HT-29 (cell line): ENCODE measurements at regions not wholly inside any gene's neighbourhood (a gene's known extent, or its start where the extent isn't known, plus 50 kb on each side); places are given as distances from the start of the nearest gene placed in this dataset.

Source experiments
- DNase-seq: peaks from one replicate; pipeline ENCODE4 v3.0.0-alpha.2; 2015; ENCODE audit warnings: low spot score

DNA sequence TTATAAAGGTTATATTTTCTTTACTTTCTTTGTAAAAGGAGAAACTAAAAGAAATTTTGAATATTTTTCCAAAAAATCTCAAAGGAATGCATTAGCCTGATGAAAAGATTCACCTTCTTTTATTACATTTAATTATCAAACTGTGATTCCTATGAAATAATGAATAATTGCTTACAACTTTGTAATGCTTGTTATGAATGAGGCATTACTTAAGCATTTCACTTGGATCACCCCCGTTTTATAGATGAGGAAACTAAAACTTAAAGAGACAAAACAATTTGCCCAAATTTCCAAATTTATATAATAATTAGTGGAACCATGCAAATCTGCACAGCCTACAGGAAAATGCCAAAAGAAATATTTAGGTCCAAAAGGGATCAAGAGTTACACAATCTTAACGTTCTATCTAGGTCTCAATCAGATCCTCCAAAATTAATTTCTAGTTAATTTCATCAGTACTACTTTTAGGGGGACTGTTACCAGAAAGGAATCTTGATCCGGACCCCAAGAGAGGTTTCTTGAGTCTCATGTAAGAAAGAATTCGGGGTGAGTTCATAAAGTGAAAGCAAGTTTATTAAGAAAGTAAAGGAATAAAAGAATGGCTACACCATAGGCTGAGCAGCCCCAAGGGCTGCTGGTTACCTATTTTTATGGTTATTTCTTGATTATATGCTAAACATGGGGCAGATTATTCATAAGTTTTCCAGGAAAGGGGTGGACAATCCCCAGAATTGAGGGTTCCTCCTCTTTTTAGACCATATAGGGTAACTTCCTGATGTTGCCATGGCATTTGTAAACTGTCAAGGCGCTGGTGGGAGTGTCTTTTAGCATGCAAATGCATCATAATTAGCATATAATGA lies 288.0 kb downstream of the ADGB start:
- DNase-seq = no peak

DNA sequence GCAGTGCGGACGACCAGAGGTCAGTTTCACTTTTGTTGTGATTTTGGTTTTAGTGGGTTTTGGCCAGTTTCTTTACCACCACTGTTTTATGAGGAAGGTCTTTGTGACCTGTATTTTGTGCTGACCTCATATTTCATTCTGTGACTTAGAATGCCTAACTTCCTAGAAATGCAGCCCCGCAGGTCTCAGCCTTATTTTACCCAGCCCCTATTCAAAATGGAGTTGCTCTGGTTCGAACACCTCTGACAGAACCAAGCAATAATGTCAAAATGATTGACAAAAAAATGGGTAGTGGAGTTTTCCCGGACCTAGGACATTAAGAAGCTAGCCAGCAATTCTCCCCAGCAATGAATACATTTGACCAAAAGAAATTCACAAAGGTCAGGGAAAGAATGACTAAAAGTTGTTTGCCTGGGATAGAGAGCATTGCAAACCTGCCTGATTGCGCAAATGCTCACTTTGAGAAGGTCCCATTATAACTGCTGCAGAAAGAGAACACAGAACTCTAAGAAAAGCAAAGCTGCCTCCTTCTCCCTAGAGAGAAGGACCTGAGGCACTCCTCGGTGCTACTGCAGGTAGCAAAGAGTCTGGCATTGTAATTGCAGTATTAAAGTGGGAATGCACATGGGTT lies 288.8 kb downstream of the ADGB start:
- no peak for DNase-seq

DNA sequence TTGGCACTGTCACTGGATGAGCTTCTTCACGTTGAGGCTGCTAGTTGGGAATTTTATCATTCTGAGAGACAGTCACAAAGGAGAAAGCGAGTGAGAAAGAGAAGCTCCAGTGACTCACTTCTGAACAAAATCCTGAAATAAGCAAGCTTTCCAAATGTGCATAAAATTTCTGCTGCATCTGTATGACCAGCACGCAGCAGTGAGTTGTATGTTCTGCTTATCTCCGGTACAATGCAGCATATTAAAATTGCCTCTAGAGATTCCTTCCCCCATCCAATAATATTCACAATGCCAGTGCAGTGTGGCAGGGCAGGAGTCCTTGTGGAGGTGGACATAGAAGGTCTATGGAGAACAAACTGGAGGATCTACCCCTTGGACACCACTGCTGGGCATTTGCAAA lies 290.5 kb downstream of the ADGB start:
- no peak for DNase-seq

GRCh38 chr6:146890172-146890571 lies 291.4 kb downstream of the ADGB start:
- no peak for DNase-seq

- DNase-seq = no peak
Observed at GRCh38 chr6:146890644-146891434, 292.1 kb downstream of the ADGB start.

- no peak for DNase-seq
Observed at GRCh38 chr6:146891615-146892265, 293.0 kb downstream of the ADGB start.

DNA sequence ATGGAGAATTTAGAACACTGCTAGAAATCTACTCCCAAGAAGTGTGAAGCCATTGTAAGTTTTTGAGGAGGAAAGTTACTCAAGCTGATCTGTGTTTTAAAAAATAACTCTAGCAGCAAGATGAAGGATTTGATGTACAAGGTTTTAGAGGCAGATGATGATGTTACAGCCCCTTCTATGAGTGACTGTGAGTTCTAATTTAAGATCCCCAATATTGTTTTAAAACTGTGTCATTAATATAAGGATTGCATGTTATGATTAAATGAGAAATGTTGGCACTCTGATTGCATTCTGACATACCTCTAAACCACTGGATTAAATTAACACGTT lies 293.5 kb downstream of the ADGB start:
- no peak for DNase-seq

DNA sequence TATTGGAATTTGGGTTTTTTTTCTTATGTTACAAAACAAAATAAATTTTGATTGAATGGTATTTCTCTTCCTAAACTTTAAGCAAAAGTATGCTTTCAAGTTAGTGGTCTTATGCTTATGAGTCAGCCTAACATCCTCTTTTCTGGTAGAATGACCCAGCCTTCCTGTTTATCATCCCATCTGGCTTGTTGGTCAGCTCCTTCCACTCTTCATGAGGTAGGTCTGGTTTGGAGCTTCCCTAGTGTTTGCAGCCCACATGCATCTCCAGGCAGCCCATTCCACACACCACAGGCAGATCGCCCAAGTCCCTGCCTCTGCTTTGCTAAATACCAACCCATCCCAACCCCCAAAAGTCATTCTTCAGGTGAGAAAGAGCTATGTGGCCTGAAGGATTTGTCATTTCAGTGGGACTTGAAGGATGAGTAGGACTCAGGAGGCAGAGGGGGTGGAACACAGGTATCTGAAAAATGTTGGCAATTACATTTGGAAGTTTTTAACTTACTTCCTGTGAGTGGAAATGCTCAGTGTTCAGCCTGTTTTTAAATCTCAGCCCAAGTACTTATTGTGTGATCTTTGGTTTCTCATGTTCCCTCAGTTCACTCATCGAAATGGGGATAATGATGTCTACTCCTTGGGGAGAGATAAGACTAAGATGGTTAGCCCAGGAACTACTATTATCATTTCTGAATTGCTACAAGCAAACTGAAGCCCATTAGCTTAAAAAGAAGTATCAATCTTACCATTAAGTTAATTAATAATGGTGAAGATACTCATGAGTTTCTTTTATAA lies 294.0 kb downstream of the ADGB start:
- DNase-seq = no peak

- no peak for DNase-seq
Observed at GRCh38 chr6:146893690-146894089, 294.9 kb downstream of the ADGB start.

GRCh38 chr6:146894624-146895023 lies 295.9 kb downstream of the ADGB start:
- no peak for DNase-seq

- no peak for DNase-seq
Observed at GRCh38 chr6:146895101-146895771, 296.5 kb downstream of the ADGB start.

DNA sequence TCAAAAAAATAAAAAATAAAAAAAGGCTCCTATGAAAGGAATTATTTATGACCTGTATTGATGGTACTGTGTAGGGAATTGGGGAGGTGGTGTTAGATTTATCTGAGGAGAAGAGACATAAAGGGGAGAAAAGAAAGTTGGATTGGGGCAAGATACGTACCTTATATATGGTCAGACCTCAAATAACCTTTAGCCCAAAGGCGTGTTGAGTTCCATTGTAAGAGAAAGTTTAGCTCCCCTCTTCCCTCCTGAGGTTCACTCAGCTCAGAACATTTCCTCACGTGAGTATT lies 296.9 kb downstream of the ADGB start:
- DNase-seq = no peak

- DNase-seq = no peak
Observed at GRCh38 chr6:146896062-146896813, 297.5 kb downstream of the ADGB start.

DNA sequence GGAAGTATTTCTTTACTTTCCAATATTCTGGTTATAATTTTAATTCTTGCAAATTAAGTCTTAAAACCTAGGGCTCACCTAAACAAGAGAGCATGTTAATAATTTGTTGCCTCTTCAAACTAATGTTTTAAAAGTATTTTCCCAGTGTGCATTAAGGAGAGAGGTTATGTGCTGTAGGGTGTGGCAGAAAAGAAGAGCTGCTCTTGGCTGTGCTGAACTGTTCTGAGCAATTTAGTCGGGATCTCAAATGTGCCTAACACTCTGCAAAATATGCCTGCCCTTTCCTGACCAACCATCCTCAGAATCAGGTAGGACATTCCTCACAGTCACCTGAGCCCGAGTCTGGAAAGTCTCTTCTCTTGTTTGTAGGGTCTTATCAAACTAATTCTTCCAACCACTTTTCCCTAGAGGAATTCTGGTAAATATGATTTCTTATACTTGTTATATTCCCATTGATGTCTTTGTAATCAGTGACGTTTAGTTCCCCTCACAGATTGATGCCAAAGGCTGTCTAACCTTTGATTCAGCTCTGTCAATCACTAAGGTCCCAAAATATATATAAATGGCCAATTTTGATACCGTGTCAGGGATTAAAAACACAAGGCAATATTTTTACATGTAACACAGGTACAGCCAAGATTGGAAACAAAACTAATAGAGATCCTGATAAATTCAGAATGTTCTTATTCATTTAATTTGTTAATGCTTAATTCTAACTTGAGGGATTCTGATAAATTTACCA lies 298.4 kb downstream of the ADGB start:
- DNase-seq = no peak

DNA sequence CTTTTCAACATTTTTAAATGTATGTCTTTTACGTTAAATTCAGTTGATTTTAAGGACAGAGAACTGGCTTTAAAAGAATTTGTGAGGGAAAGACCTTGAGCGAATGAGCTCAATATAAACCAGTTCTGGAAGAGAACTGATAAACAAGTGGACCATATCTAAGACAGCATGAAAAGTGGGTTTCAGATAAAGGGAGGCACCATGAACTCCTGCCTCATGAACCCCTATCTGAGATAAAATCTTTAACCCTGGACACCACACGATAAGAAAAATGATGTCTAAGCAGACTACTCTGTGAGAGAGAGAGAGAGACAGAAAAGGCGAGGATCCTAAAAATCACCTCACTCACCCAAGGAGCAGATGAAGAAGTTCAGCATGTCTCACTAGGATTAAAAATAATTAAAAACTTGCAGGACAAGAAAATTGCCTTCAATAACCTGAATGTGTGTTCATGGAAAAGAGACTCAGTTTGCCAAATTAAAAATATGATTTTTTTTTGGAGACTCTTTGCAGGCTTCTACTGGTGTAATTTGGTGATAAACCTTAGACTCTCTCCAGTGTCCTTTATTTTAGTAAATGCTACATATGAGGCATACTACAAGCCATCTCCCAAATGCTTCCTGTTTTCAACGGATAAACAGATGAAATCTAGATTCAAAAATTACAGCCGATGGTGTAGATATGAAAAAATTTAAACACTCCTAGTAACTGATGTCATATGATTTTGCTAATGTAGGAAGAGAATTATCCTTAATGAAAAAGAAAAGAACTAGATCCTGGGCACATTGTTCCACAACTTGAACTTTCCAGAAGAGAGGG lies 299.5 kb downstream of the ADGB start:
- no peak for DNase-seq

GRCh38 chr6:146898888-146899227 lies 300.1 kb downstream of the ADGB start:
- DNase-seq = no peak

GRCh38 chr6:146901940-146902816 lies 302.0 kb upstream of the STXBP5 start:
- DNase-seq = peak; percentile 51

- no peak for DNase-seq
Observed at GRCh38 chr6:146902846-146903245, 301.4 kb upstream of the STXBP5 start.
